H1 (cell line): ENCODE measurements at regions not wholly inside any gene's neighbourhood (a gene's known extent, or its start where the extent isn't known, plus 50 kb on each side); places are given as distances from the start of the nearest gene placed in this dataset.

Source experiments
- CTCF ChIA-PET: fragments of 300-600 bp; sonication (Branson Sonifier 250); formaldehyde crosslinking; loops from one replicate; lab custom pipeline; 2021; ENCODE audit not compliant: partially characterized antibody; lab: Charles Lee
- POLR2A ChIA-PET: fragments of 300-600 bp; sonication (Branson Sonifier 250); formaldehyde crosslinking; loops from one replicate; lab custom pipeline; 2021; ENCODE audit warnings: inconsistent platforms; ENCODE audit not compliant: partially characterized antibody; lab: Charles Lee
- DNase-seq, 2 experiments: peaks; one replicate each; pipeline versions ENCODE4 v3.0.0 to v3.0.0-alpha.2; 2010 to 2022; ENCODE audit warnings: low spot score in 2 of 2, low read depth in 1 of 2, mixed read lengths in 1 of 2
- FAIRE-seq: peaks from 2 replicates; lab custom pipeline; 2011; peaks lifted over from hg19 to GRCh38; lab: Jason Lieb, UNC
- H2AFZ ChIP-seq: 2 replicates; pipeline ENCODE4 v1.8.1; 2012; ENCODE audit warnings: low read length, inconsistent platforms
- H2AK5ac ChIP-seq: 2 replicates; pipeline ENCODE4 v1.6.1; 2013; ENCODE audit warnings: low read depth, low read length
- H2BK120ac ChIP-seq: replicated peaks from 2 replicates; pipeline ENCODE3; 2013; ENCODE audit warnings: low read depth, low read length, inconsistent platforms
- H2BK12ac ChIP-seq: 2 replicates; pipeline ENCODE4 v1.6.1; 2013; ENCODE audit warnings: low read depth, low read length
- H2BK15ac ChIP-seq: 2 replicates; pipeline ENCODE4 v1.6.1; 2013; ENCODE audit warnings: low read length
- H2BK20ac ChIP-seq: 2 replicates; pipeline ENCODE4 v1.6.1; 2013; ENCODE audit warnings: low read length
- H2BK5ac ChIP-seq: 2 replicates; pipeline ENCODE4 v1.6.1; 2013; ENCODE audit warnings: low read depth, low read length
- H3K14ac ChIP-seq: 2 replicates; pipeline ENCODE4 v1.6.1; 2013; ENCODE audit warnings: inconsistent platforms; ENCODE audit not compliant: insufficient read length
- H3K18ac ChIP-seq: 2 replicates; pipeline ENCODE4 v1.6.1; 2013; ENCODE audit warnings: low read length; ENCODE audit errors: extremely low read depth
- H3K23ac ChIP-seq: 2 replicates; pipeline ENCODE4 v1.6.1; 2013; ENCODE audit warnings: inconsistent platforms; ENCODE audit not compliant: insufficient read length
- H3K23me2 ChIP-seq: 2 replicates; pipeline ENCODE4 v1.6.1; 2013; ENCODE audit warnings: low read depth, low read length
- H3K27ac ChIP-seq: 2 replicates; pipeline ENCODE4 v1.6.1; 2011; ENCODE audit warnings: low read depth, low read length, inconsistent platforms
- H3K27me3 ChIP-seq, 4 experiments: replicated peaks in 1 of 4; 1 replicate in 1 of 4; 2 replicates in 3 of 4; pipeline versions ENCODE4 v1.6.1 to v1.8.1; 2011 to 2013; ENCODE audit warnings: low read length in 3 of 4, mild to moderate bottlenecking in 3 of 4, inconsistent platforms in 2 of 4, mixed read lengths in 2 of 4, moderate library complexity in 1 of 4; ENCODE audit not compliant: control insufficient read depth in 3 of 4, insufficient read depth in 3 of 4; ENCODE audit errors: extremely low read depth in 1 of 4
- H3K36me3 ChIP-seq, 4 experiments: 2 replicates each; pipeline versions ENCODE4 v1.6.1 to v1.8.1; 2011 to 2013; ENCODE audit warnings: mild to moderate bottlenecking in 4 of 4, low read length in 3 of 4, moderate library complexity in 2 of 4, control low read depth in 1 of 4, inconsistent platforms in 1 of 4; ENCODE audit not compliant: insufficient read depth in 4 of 4, control insufficient read depth in 2 of 4
- H3K4ac ChIP-seq: replicated peaks from 2 replicates; pipeline ENCODE3; 2013; ENCODE audit warnings: low read length, low read depth, mixed read lengths, inconsistent platforms; ENCODE audit not compliant: insufficient read length
- H3K4me1 ChIP-seq, 4 experiments: replicated peaks in 1 of 4; 1 replicate in 1 of 4; 2 replicates in 3 of 4; pipeline versions ENCODE4 v1.6.1 to v1.8.1; 2011 to 2013; ENCODE audit warnings: low read length in 3 of 4, inconsistent platforms in 2 of 4, mixed read lengths in 1 of 4; ENCODE audit not compliant: insufficient read depth in 4 of 4, control insufficient read depth in 3 of 4
- H3K4me2 ChIP-seq, 2 experiments: 2 replicates each; pipeline versions ENCODE4 v1.6.1 to v1.8.1; 2011 to 2013; ENCODE audit warnings: low read depth in 2 of 2, low read length in 2 of 2, control low read depth in 1 of 2, inconsistent platforms in 1 of 2, mild to moderate bottlenecking in 1 of 2; ENCODE audit not compliant: insufficient read depth in 1 of 2
- H3K4me3 ChIP-seq, 4 experiments: fragments of 200-600, 300-600 bp in 1 of 4; sonication (generic), shearing (Covaris generic), sonication (Bioruptor Twin) in 1 of 4; 2 replicates each; pipeline versions ENCODE4 v1.5.1 to v1.8.1; 2011 to 2016; ENCODE audit warnings: low read length in 4 of 4, low read depth in 3 of 4, control low read depth in 2 of 4, inconsistent platforms in 2 of 4, mild to moderate bottlenecking in 2 of 4, mixed read lengths in 1 of 4, moderate library complexity in 1 of 4; ENCODE audit not compliant: insufficient read depth in 2 of 4; ENCODE audit errors: extremely low read depth in 1 of 4
- H3K56ac ChIP-seq: replicated peaks from 2 replicates; pipeline ENCODE3; 2013; ENCODE audit warnings: low read depth, mild to moderate bottlenecking, mixed read lengths, low read length, inconsistent platforms; ENCODE audit not compliant: insufficient read length
- H3K79me1 ChIP-seq: 2 replicates; pipeline ENCODE4 v1.6.1; 2013; ENCODE audit warnings: low read depth, low read length, control low read depth
- H3K79me2 ChIP-seq, 2 experiments: 2 replicates each; pipeline versions ENCODE4 v1.6.1 to v1.8.1; 2012 to 2013; ENCODE audit warnings: low read length in 2 of 2, mild to moderate bottlenecking in 2 of 2, inconsistent platforms in 1 of 2; ENCODE audit not compliant: insufficient read depth in 2 of 2, control insufficient read depth in 1 of 2
- H3K9ac ChIP-seq, 4 experiments: replicated peaks in 1 of 4; 1 replicate in 1 of 4; 2 replicates in 3 of 4; pipeline versions ENCODE4 v1.6.1 to v1.8.1; 2011 to 2013; ENCODE audit warnings: low read depth in 3 of 4, low read length in 3 of 4, control low read depth in 2 of 4, mild to moderate bottlenecking in 2 of 4, moderate library complexity in 2 of 4, inconsistent platforms in 1 of 4; ENCODE audit errors: extremely low read depth in 1 of 4
- H3K9me3 ChIP-seq, 2 experiments: 2 replicates each; pipeline versions ENCODE4 v1.6.1 to v1.8.1; 2012 to 2013; ENCODE audit warnings: mild to moderate bottlenecking in 2 of 2, moderate library complexity in 2 of 2, control low read depth in 1 of 2, inconsistent platforms in 1 of 2, low read depth in 1 of 2, low read length in 1 of 2, mixed read lengths in 1 of 2; ENCODE audit not compliant: insufficient read depth in 2 of 2
- H4K20me1 ChIP-seq, 2 experiments: replicated peaks in 1 of 2; 2 replicates each; pipeline versions ENCODE3 to v1.8.1; 2011 to 2013; ENCODE audit warnings: inconsistent platforms in 2 of 2, low read length in 2 of 2, mild to moderate bottlenecking in 1 of 2; ENCODE audit not compliant: insufficient read depth in 2 of 2, control insufficient read depth in 1 of 2
- H4K5ac ChIP-seq: 2 replicates; pipeline ENCODE4 v1.6.1; 2013; ENCODE audit warnings: low read length, low read depth, mixed read lengths, inconsistent platforms; ENCODE audit not compliant: insufficient read length
- H4K8ac ChIP-seq: 2 replicates; pipeline ENCODE4 v1.8.0; 2013; ENCODE audit warnings: mild to moderate bottlenecking, moderate library complexity, low read length, inconsistent platforms; ENCODE audit not compliant: insufficient read depth; ENCODE audit errors: extremely low read depth
- H4K91ac ChIP-seq: replicated peaks from 2 replicates; pipeline ENCODE3; 2013; ENCODE audit warnings: low read length, mixed read lengths, inconsistent platforms; ENCODE audit not compliant: insufficient read length
- BACH1 ChIP-seq: IDR thresholded peaks from 2 replicates; pipeline ENCODE4 v1.6.1; 2012; ENCODE audit warnings: low read length, improper control_type of control experiment
- BCL11A ChIP-seq, 2 experiments: IDR thresholded peaks; one replicate each; pipeline ENCODE4 v1.6.1; 2011; ENCODE audit warnings: low read depth in 2 of 2, low read length in 2 of 2, mild to moderate bottlenecking in 2 of 2
- BRCA1 ChIP-seq: IDR thresholded peaks from 2 replicates; pipeline ENCODE4 v1.6.1; 2012; ENCODE audit warnings: low read depth, low read length, improper control_type of control experiment
- CBX8 ChIP-seq: fragments of 300-800, 300-1000 bp; sonication (generic); IDR thresholded peaks from 2 replicates; pipeline ENCODE4 v1.7.1; 2016; ENCODE audit warnings: low read depth, low read length, borderline replicate concordance
- CTCF ChIP-seq, 3 experiments: IDR thresholded peaks; 1 replicate in 2 of 3; 2 replicates in 1 of 3; pipeline versions ENCODE4 v1.5.1 to v1.6.1; 2011; ENCODE audit warnings: low read length in 3 of 3, mild to moderate bottlenecking in 3 of 3, inconsistent platforms in 2 of 3, low read depth in 1 of 3, moderate library complexity in 1 of 3; ENCODE audit not compliant: insufficient read depth in 1 of 3; ENCODE audit errors: control extremely low read depth in 1 of 3
- EP300 ChIP-seq, 2 experiments: IDR thresholded peaks; 1 replicate in 1 of 2; 2 replicates in 1 of 2; pipeline ENCODE4 v1.6.1; 2011 to 2012; ENCODE audit warnings: low read depth in 2 of 2, low read length in 2 of 2, mild to moderate bottlenecking in 2 of 2, borderline replicate concordance in 1 of 2, inconsistent platforms in 1 of 2, moderate library complexity in 1 of 2
- FOSL1 ChIP-seq: IDR thresholded peaks from 2 replicates; pipeline ENCODE4 v1.6.1; 2011; ENCODE audit warnings: mild to moderate bottlenecking, low read depth, low read length, moderate library complexity; ENCODE audit not compliant: insufficient read depth
- KDM5A ChIP-seq: fragments of 200-600 bp; IDR thresholded peaks from 2 replicates; pipeline ENCODE4 v1.7.1; 2012; ENCODE audit warnings: mild to moderate bottlenecking, low read length, inconsistent platforms, mixed read lengths
- MAX ChIP-seq: IDR thresholded peaks from 2 replicates; pipeline ENCODE4 v1.6.1; 2012; ENCODE audit warnings: inconsistent platforms
- POLR2AphosphoS5 ChIP-seq: IDR thresholded peaks from 2 replicates; pipeline ENCODE4 v1.6.1; 2011; ENCODE audit warnings: low read depth, low read length
- TBP ChIP-seq: IDR thresholded peaks from 2 replicates; pipeline ENCODE4 v1.6.1; 2011; ENCODE audit warnings: low read depth, low read length, improper control_type of control experiment
- WGBS, 2 experiments: shearing (Covaris generic) in 1 of 2; methylation state at CpG; one replicate each; pipeline versions ENCODE4 v1.1.6 to v1.1.7; 2013 to 2015; ENCODE audit warnings: low lambda C conversion rate in 2 of 2, mixed read lengths in 2 of 2, inconsistent platforms in 1 of 2, low coverage in 1 of 2, missing lambda C conversion rate in 1 of 2; ENCODE audit not compliant: insufficient replicate concordance in 2 of 2, insufficient coverage in 1 of 2, insufficient read length in 1 of 2; ENCODE audit errors: extremely low coverage in 1 of 2, missing lambda C conversion rate in 1 of 2; 5-methylcytosine and 5-hydroxymethylcytosine counted together
- TF ChIP-seq, protein P1 (sequence below): IDR thresholded peaks from 2 replicates; pipeline ENCODE4 v1.6.1; 2012; ENCODE audit warnings: inconsistent platforms

GRCh38 chr17:63134867-63135266, 168.8 kb downstream of the TANC2 start:
- H3K79me2 ChIP-seq, result no peaks in the 10 kb centered on the region
- H3K56ac ChIP-seq, result no peak overlapping the region
- H3K27me3 ChIP-seq, result no peaks in the 10 kb centered on the region
- ChIA-PET CTCF (no interaction called here), POLR2A (no interaction called here)
- no peak overlapping the region for H3K14ac ChIP-seq
- no peak overlapping the region for H3K4me3 ChIP-seq
- H4K91ac ChIP-seq, result no peak overlapping the region
- H3K9me3 ChIP-seq, result no peaks in the 10 kb centered on the region
- H3K23ac ChIP-seq, result no peak overlapping the region
- H3K23me2 ChIP-seq, result no peaks in the 10 kb centered on the region
- no peak overlapping the region for H2BK5ac ChIP-seq
- DNase-seq (no peak), FAIRE-seq (no peak)
- no peak overlapping the region for H3K18ac ChIP-seq
- no peak overlapping the region for H2BK120ac ChIP-seq
- peaks cover 0 to 1% of the 10 kb centered on the region in 2 experiments for H4K20me1 ChIP-seq
- H4K8ac ChIP-seq, result no peak overlapping the region
- no peak overlapping the region for H2BK12ac ChIP-seq
- H2AK5ac ChIP-seq, result no peak overlapping the region
- H3K27ac ChIP-seq, result no peak overlapping the region
- H2AFZ ChIP-seq, result no peak overlapping the region
- H3K4me1 ChIP-seq, result peaks cover 0 to 13% (median 5%) of the 10 kb centered on the region in 4 experiments; a peak in 4 of 7 replicates
- H3K4me2 ChIP-seq, result no peak overlapping the region
- H2BK15ac ChIP-seq, result no peak overlapping the region
- H3K79me1 ChIP-seq, result no peaks in the 10 kb centered on the region
- 81% methylated on average over 5 of the region's 5 CpGs; no CpG with 5 or more reads in 1 of the 2 experiments for WGBS, 2 experiments
- H3K9ac ChIP-seq, result no peak overlapping the region
- no peak overlapping the region for H4K5ac ChIP-seq
- H3K4ac ChIP-seq, result no peak overlapping the region
- H2BK20ac ChIP-seq, result no peak overlapping the region
- H3K36me3 ChIP-seq, result no peaks in the 10 kb centered on the region
- no peak for TF ChIP-seq EP300 (IDR thresholded peaks at IDR 0.05; ENCODE audit: borderline replicate concordance in 1 of 2, low read depth in 2 of 2, low read length in 2 of 2)
- no peak for TF ChIP-seq POLR2AphosphoS5
- no peak for TF ChIP-seq BACH1
- no peak for TF ChIP-seq CTCF (IDR thresholded peaks at IDR 0.05; ENCODE audit: control extremely low read depth in 1 of 3, insufficient read depth in 1 of 3, low read depth in 1 of 3, low read length in 3 of 3)
- no peak for TF ChIP-seq KDM5A
- TF ChIP-seq BRCA1, result no peak
- no peak for TF ChIP-seq BCL11A (IDR thresholded peaks at IDR 0.05; ENCODE audit: low read depth in 2 of 2, low read length in 2 of 2)
- TF ChIP-seq, protein P1, sequence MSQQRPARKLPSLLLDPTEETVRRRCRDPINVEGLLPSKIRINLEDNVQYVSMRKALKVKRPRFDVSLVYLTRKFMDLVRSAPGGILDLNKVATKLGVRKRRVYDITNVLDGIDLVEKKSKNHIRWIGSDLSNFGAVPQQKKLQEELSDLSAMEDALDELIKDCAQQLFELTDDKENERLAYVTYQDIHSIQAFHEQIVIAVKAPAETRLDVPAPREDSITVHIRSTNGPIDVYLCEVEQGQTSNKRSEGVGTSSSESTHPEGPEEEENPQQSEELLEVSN, result no peak
- no peak for TF ChIP-seq TBP
- TF ChIP-seq FOSL1, result no peak
- no peak for TF ChIP-seq MAX
- no peak for TF ChIP-seq CBX8
